GM19452 (cell line): ENCODE measurements at regions not wholly inside any gene's neighbourhood (a gene's known extent, or its start where the extent isn't known, plus 50 kb on each side); places are given as distances from the start of the nearest gene placed in this dataset.
"Not testable (repeated sequence)": the region's sequence is repeated elsewhere in the genome, so short reads cannot be mapped to it uniquely, and the experiment has no call there.

Experiments used
- ATAC-seq: cut with Tn5 transposase; IDR thresholded peaks from one replicate; pipeline ENCODE4 v1.9.1; 2021; ENCODE audit not compliant: unreplicated experiment

- no peak for ATAC-seq
Observed at GRCh38 chr7:67301667-67302066, 305.0 kb downstream of the TYW1 start.

GRCh38 chr7:67302113-67303039 is 305.7 kb downstream of the TYW1 start:
- ATAC-seq = peak; percentile 79

DNA sequence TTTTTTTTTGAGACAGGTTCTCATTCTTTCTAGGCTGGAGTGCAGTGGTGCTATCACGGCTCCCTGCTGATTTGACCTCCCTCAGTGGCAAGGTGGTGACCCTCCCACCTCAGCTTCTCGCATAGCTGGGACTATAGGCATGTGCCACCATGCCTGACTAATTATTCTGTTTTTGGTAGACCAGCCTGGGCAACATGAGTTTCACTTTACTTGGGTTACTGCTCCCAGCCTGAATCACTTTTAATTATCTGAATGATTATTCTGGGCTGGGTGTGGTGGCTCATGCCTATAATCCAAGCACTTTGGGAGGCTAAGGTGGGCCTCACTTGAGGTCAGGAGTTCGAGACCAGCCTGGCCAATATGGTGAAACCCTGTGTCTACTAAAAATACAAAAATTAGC is 308.2 kb downstream of the TYW1 start:
- ATAC-seq = not testable (repeated sequence)

- no peak for ATAC-seq
Observed at GRCh38 chr7:67306331-67306730, 309.7 kb downstream of the TYW1 start.

- ATAC-seq = no peak
Observed at GRCh38 chr7:67309764-67310549, 313.3 kb downstream of the TYW1 start.

- ATAC-seq = no peak
Observed at GRCh38 chr7:67311901-67312300, 315.3 kb downstream of the TYW1 start.

- no peak for ATAC-seq
Observed at GRCh38 chr7:67313213-67313612, 316.6 kb downstream of the TYW1 start.

DNA sequence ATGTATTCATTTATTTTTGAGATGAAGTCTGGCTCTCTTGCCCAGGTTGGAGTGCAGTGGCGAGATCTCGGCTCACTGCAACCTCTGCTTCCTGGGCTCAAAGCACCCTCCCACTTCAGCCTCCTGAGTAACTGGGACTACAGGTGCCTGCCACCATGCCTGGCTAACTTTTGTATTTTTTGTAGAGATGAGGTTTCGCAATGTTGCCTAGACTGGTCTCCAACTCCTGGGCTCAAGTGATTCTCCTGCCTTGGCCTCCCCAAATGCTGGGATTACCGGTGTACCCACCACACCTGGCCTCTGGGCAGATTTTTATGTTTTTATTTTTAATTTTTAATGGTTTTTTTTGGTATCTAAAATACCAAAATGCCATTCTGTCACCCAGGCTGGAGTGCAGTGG is 320.3 kb downstream of the TYW1 start:
- ATAC-seq = not testable (repeated sequence)

- ATAC-seq = not testable (repeated sequence)
Observed at GRCh38 chr7:67328257-67328656, 331.6 kb downstream of the TYW1 start.

DNA sequence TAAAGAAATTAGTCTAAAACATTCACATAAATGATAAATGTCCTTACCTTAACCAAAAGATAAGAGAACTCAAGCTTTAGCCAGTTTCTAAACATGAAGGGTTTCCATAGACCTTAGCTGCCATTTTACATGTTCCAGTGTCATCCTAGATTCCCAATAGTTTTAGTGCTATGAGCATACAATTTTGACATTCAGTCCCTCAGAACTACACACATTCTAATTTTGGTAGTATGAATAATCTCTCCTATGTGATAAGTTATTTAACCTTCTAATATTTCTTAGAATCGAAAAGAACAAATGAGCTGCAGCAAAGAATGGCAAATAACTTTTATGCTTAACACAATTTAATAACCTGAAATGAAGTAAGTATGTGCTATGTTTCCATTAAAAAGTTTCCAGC is 338.5 kb downstream of the TYW1 start:
- not testable (repeated sequence) for ATAC-seq

DNA sequence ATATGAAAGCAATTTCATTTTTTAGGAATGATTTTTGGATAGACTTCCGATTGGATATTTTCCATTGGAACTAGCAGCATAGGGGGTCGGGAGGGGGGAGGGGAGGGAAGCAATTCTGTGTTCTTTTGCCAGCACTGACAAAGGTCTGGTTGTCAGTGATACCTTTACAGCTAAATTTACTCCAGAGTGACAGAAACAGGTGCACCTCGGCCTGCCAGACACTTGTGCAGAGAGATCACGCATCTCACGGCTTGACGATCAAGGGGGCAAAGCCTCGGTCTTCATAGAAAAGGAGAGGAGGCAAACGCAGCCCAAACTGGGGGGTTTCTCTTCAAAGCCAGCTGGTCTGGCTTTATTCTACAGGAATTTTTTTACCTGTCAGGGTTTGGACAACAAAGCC is 339.0 kb downstream of the TYW1 start:
- not testable (repeated sequence) for ATAC-seq

GRCh38 chr7:67338545-67338944 is 341.9 kb downstream of the TYW1 start:
- ATAC-seq = not testable (repeated sequence)

DNA sequence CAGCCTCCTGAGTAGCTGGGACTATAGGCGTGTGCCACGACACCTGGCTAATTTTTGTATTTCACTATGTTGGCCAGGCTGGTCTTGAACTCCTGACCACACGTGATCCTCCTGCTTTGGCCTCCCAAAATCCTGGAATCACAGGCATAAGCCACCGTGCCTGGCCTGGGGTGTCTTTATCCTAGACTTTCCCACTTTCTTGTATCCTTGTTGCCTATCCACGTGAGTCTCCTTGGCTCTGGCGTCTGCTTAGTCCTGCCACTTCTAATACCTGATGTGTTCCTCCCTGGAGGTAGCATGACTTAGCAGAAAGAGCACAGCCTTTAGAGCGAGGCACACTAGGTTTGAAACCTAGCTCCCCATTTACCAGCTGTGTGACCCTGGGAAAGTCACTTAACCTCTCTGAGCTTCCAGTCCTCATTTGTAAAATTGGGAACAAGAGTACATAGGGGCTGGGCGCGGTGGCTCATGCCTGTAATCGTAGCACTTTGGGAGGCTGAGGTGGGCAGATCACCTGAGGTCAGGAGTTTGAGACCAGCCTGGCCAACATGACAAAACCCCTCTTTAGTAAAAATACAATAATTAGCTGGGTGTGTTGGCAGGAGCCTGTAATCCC is 344.6 kb downstream of the TYW1 start:
- no peak for ATAC-seq

GRCh38 chr7:67343114-67343513 is 346.5 kb downstream of the TYW1 start:
- ATAC-seq = no peak

GRCh38 chr7:67343572-67343971 is 346.9 kb downstream of the TYW1 start:
- ATAC-seq = no peak

DNA sequence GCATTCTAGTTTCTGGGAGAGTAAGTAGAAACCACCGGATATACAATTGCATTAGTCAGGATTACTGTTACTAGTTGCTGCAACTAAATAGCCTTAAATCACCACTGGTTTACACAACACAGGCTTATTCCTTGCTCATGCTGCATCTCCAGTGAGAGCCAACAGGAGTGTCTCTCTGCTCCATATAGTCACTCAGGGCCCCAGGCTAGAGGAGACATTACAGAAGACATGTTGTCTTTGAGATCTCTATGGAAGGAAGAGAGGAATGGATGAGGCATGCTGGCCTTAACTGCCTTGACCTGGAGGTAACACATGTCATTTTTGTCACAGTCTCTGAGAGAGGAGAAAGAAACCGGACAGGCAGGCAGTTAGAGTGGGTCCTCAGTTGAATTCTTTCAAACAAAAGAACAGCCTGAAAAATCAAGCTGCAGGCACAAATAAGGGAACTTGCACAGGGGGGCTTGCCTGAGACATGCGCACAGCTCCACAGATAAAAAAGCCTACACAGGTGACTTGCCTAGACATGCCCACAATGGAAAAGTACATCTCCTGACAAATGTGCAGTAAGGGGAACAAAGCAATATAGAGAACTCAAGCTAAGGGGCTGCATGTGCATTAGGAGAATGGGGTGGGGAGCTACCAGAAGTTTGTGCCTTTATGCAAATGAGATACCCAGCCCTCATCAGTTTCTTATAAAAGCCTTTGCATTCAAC is 348.0 kb downstream of the TYW1 start:
- no peak for ATAC-seq

GRCh38 chr7:67346126-67346525 is 349.5 kb downstream of the TYW1 start:
- no peak for ATAC-seq

- ATAC-seq = no peak
Observed at GRCh38 chr7:67346876-67347275, 350.2 kb downstream of the TYW1 start.

DNA sequence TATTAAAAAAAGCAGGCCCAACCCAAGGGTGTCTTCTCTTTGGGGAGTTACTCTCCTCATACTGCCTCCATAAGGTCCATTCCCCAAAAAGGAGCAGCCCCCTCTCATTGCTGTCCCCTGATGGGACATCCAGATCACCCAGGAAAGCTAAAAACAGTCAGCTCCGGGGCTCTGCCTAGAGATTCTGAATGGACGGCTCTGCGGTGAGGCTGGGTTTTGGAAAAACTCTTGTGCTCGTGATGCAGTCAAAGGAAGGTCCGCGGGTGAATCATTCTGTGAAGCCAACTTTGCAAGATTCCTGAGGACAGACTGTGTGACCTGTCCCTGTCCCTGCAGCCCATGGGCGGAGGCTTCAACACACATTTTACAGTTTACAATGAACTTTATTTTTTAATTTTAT is 351.5 kb downstream of the TYW1 start:
- no peak for ATAC-seq

GRCh38 chr7:67357653-67358052 is 361.0 kb downstream of the TYW1 start:
- ATAC-seq = not testable (repeated sequence)

- ATAC-seq = not testable (repeated sequence)
Observed at GRCh38 chr7:67358316-67358715, 361.7 kb downstream of the TYW1 start.
